Liver (tissue), 8 donors: ENCODE measurements at regions not wholly inside any gene's neighbourhood (a gene's known extent, or its start where the extent isn't known, plus 50 kb on each side); places are given as distances from the start of the nearest gene placed in this dataset.

Source experiments
- DNase-seq: peaks from one replicate; pipeline ENCODE4 v3.0.0-alpha.2; 2017; ENCODE audit warnings: low spot score
- H3K27ac ChIP-seq, 2 donors: one replicate each; pipeline ENCODE4 v1.7.0; 2013; ENCODE audit warnings: inconsistent platforms in 2 of 2, low read length in 2 of 2, control low read depth in 1 of 2, low read depth in 1 of 2, mild to moderate bottlenecking in 1 of 2
- H3K27me3 ChIP-seq, 4 donors: one replicate each; pipeline versions ENCODE4 v1.6.1 to v1.7.0; 2013; ENCODE audit warnings: low read length in 3 of 4, inconsistent platforms in 1 of 4, mild to moderate bottlenecking in 1 of 4, moderate library complexity in 1 of 4; ENCODE audit not compliant: control insufficient read depth in 4 of 4, insufficient read depth in 4 of 4
- H3K36me3 ChIP-seq, 4 donors: one replicate each; pipeline versions ENCODE4 v1.6.1 to v1.7.0; 2013; ENCODE audit warnings: low read length in 3 of 4, mild to moderate bottlenecking in 3 of 4, low read depth in 1 of 4, moderate library complexity in 1 of 4; ENCODE audit not compliant: control insufficient read depth in 4 of 4, insufficient read depth in 3 of 4
- H3K4me1 ChIP-seq, 4 donors: one replicate each; pipeline versions ENCODE4 v1.6.1 to v1.7.0; 2013; ENCODE audit warnings: low read length in 3 of 4, mild to moderate bottlenecking in 3 of 4, moderate library complexity in 1 of 4; ENCODE audit not compliant: control insufficient read depth in 4 of 4, insufficient read depth in 4 of 4
- H3K4me3 ChIP-seq, 3 donors: one replicate each; pipeline versions ENCODE4 v1.6.1 to v1.7.0; 2013; ENCODE audit warnings: low read length in 3 of 3, control low read depth in 1 of 3, low read depth in 1 of 3, mild to moderate bottlenecking in 1 of 3
- H3K9ac ChIP-seq, 2 donors: one replicate each; pipeline ENCODE4 v1.7.0; 2013; ENCODE audit warnings: low read length in 2 of 2, mild to moderate bottlenecking in 2 of 2, moderate library complexity in 2 of 2, control low read depth in 1 of 2, low read depth in 1 of 2
- H3K9me3 ChIP-seq, 4 donors: one replicate each; pipeline versions ENCODE4 v1.6.1 to v1.7.0; 2013; ENCODE audit warnings: low read length in 3 of 4; ENCODE audit not compliant: control insufficient read depth in 4 of 4
- ATF3 ChIP-seq: IDR thresholded peaks from 2 replicates; pipeline ENCODE4 v1.6.1; 2016; ENCODE audit warnings: antibody characterized with exemption
- CTCF ChIP-seq: fragments of 150-350 bp; IDR thresholded peaks from 2 replicates; pipeline ENCODE4 v1.5.1; 2017; ENCODE audit warnings: improper control_type of control experiment, low read depth, low read length; ENCODE audit not compliant: missing input control
- EGR1 ChIP-seq, 2 donors: IDR thresholded peaks; 2 replicates each; pipeline ENCODE4 v1.6.1; 2016 to 2018; ENCODE audit warnings: antibody characterized with exemption in 2 of 2, low read depth in 2 of 2
- FOXA1 ChIP-seq: IDR thresholded peaks from 2 replicates; pipeline ENCODE4 v1.6.1; 2016; ENCODE audit warnings: antibody characterized with exemption
- FOXA2 ChIP-seq: IDR thresholded peaks from 2 replicates; pipeline ENCODE4 v1.6.1; 2016; ENCODE audit warnings: antibody characterized with exemption
- GABPA ChIP-seq, 2 donors: IDR thresholded peaks in 1 of 2; conservative IDR thresholded peaks in 1 of 2; 2 replicates each; pipeline ENCODE4 v1.6.1; 2016; ENCODE audit warnings: antibody characterized with exemption in 2 of 2, mild to moderate bottlenecking in 1 of 2, moderate library complexity in 1 of 2
- HNF4A ChIP-seq, 2 donors: conservative IDR thresholded peaks; 2 replicates each; pipeline ENCODE4 v1.6.1; 2016; ENCODE audit warnings: antibody characterized with exemption in 2 of 2, mild to moderate bottlenecking in 2 of 2
- HNF4G ChIP-seq: IDR thresholded peaks from 2 replicates; pipeline ENCODE4 v1.6.1; 2016; ENCODE audit warnings: antibody characterized with exemption
- JUND ChIP-seq, 2 donors: IDR thresholded peaks; 2 replicates each; pipeline ENCODE4 v1.6.1; 2016; ENCODE audit warnings: antibody characterized with exemption in 2 of 2
- MAX ChIP-seq: IDR thresholded peaks from 2 replicates; pipeline ENCODE4 v1.6.1; 2016; ENCODE audit warnings: antibody characterized with exemption
- NR2F2 ChIP-seq: IDR thresholded peaks from 2 replicates; pipeline ENCODE4 v1.6.1; 2016; ENCODE audit warnings: antibody characterized with exemption
- RAD21 ChIP-seq, 2 donors: IDR thresholded peaks; 2 replicates each; pipeline ENCODE4 v1.6.1; 2016; ENCODE audit warnings: antibody characterized with exemption in 2 of 2, mild to moderate bottlenecking in 2 of 2
- RXRA ChIP-seq, 2 donors: IDR thresholded peaks; 2 replicates each; pipeline ENCODE4 v1.6.1; 2017 to 2018; ENCODE audit warnings: antibody characterized with exemption in 2 of 2, mild to moderate bottlenecking in 1 of 2
- SP1 ChIP-seq: IDR thresholded peaks from 2 replicates; pipeline ENCODE4 v1.6.1; 2018; ENCODE audit warnings: antibody characterized with exemption, mild to moderate bottlenecking
- TAF1 ChIP-seq: conservative IDR thresholded peaks from 2 replicates; pipeline ENCODE4 v1.6.1; 2016; ENCODE audit warnings: antibody characterized with exemption, mild to moderate bottlenecking
- YY1 ChIP-seq: IDR thresholded peaks from 2 replicates; pipeline ENCODE4 v1.6.1; 2016; ENCODE audit warnings: antibody characterized with exemption, mild to moderate bottlenecking
- ZBTB33 ChIP-seq: IDR thresholded peaks from 2 replicates; pipeline ENCODE4 v1.6.1; 2016; ENCODE audit warnings: antibody characterized with exemption
- WGBS: extraction: QIAGEN DNeasy Blood & Tissue Kit; methylation state at CpG from one replicate; pipeline ENCODE4 v1.1.7; 2013; 5-methylcytosine and 5-hydroxymethylcytosine counted together
- TF ChIP-seq, protein P1 (sequence below): IDR thresholded peaks from 2 replicates; pipeline ENCODE4 v1.6.1; 2016; ENCODE audit warnings: antibody characterized with exemption, mild to moderate bottlenecking
- donor health status: healthy.
- donor health status: healthy.
- donor health status: healthy.
- donor health status: healthy.
- donor health status: healthy.

GRCh38 chr2:4269885-4270284 lies 566.5 kb downstream of the DCDC2C start (continued):
- TF ChIP-seq CTCF (no peak), FOXA1 (no peak), MAX (no peak), JUND (IDR thresholded peaks at IDR 0.05) (no peak)

- TF ChIP-seq RXRA (IDR thresholded peaks at IDR 0.05) (no peak), JUND (IDR thresholded peaks at IDR 0.05) (no peak), YY1 (no peak), SP1 (no peak), HNF4A (conservative IDR thresholded peaks at IDR 0.05) (no peak), TAF1 (no peak), RAD21 (IDR thresholded peaks at IDR 0.05) (no peak), FOXA2 (no peak)
- Histone ChIP-seq H3K27ac (no peak overlapping the region), H3K36me3 (no peaks in the 10 kb centered on the region), H3K9ac (no peak overlapping the region), H3K9me3 (no peaks in the 10 kb centered on the region), H3K27me3 (no peaks in the 10 kb centered on the region), H3K4me1 (no peaks in the 10 kb centered on the region), H3K4me3 (no peak overlapping the region)
- 85% methylated on average over 13 of the region's 13 CpGs for WGBS
- DNase-seq = no peak
Measured at GRCh38 chr2:4272261-4272858, 569.0 kb downstream of the DCDC2C start.

GRCh38 chr2:4278392-4278791 lies 575.0 kb downstream of the DCDC2C start:
- no peaks in the 10 kb centered on the region for H3K9me3 ChIP-seq
- no peaks in the 10 kb centered on the region for H3K27me3 ChIP-seq
- H3K9ac ChIP-seq = no peak overlapping the region
- no peak for DNase-seq
- H3K4me3 ChIP-seq = no peak overlapping the region
- TF ChIP-seq NR2F2 (no peak), HNF4A (conservative IDR thresholded peaks at IDR 0.05) (no peak), ZBTB33 (no peak), CTCF (no peak), MAX (no peak), FOXA2 (no peak), HNF4G (no peak), FOXA1 (no peak), ATF3 (no peak), JUND (IDR thresholded peaks at IDR 0.05) (no peak), RXRA (IDR thresholded peaks at IDR 0.05) (no peak), TAF1 (no peak), YY1 (no peak), SP1 (no peak), EGR1 (IDR thresholded peaks at IDR 0.05; ENCODE audit: low read depth in 2 of 2) (no peak), GABPA (IDR thresholded peaks at IDR 0.05 in 1 of 2, conservative IDR thresholded peaks at IDR 0.05 in 1 of 2) (no peak), RAD21 (IDR thresholded peaks at IDR 0.05) (no peak)
- TF ChIP-seq, protein P1, sequence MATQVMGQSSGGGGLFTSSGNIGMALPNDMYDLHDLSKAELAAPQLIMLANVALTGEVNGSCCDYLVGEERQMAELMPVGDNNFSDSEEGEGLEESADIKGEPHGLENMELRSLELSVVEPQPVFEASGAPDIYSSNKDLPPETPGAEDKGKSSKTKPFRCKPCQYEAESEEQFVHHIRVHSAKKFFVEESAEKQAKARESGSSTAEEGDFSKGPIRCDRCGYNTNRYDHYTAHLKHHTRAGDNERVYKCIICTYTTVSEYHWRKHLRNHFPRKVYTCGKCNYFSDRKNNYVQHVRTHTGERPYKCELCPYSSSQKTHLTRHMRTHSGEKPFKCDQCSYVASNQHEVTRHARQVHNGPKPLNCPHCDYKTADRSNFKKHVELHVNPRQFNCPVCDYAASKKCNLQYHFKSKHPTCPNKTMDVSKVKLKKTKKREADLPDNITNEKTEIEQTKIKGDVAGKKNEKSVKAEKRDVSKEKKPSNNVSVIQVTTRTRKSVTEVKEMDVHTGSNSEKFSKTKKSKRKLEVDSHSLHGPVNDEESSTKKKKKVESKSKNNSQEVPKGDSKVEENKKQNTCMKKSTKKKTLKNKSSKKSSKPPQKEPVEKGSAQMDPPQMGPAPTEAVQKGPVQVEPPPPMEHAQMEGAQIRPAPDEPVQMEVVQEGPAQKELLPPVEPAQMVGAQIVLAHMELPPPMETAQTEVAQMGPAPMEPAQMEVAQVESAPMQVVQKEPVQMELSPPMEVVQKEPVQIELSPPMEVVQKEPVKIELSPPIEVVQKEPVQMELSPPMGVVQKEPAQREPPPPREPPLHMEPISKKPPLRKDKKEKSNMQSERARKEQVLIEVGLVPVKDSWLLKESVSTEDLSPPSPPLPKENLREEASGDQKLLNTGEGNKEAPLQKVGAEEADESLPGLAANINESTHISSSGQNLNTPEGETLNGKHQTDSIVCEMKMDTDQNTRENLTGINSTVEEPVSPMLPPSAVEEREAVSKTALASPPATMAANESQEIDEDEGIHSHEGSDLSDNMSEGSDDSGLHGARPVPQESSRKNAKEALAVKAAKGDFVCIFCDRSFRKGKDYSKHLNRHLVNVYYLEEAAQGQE = no peak
- 76% methylated on average over 7 of the region's 7 CpGs for WGBS
- H3K4me1 ChIP-seq = no peaks in the 10 kb centered on the region
- H3K27ac ChIP-seq = no peak overlapping the region
- H3K36me3 ChIP-seq = no peaks in the 10 kb centered on the region
